ENCODE measurements at regions not wholly inside any gene's neighbourhood (a gene's known extent, or its start where the extent isn't known, plus 50 kb on each side); places are given as distances from the start of the nearest gene placed in this dataset.

GRCh38 chr9:106653213-106653612 is 209.8 kb upstream of the ZNF462 start:
- no peak for ATAC-seq (replicated peaks in 6 of 8)
- Histone ChIP-seq H3K4me1 (replicated peaks in 1 of 2) (no peaks in the 10 kb centered on the region), H3K4me3 (no peak overlapping the region), H3K27ac (no peak overlapping the region)
- in situ Hi-C loops (cut with MboI; ENCODE audit: low pct_unique_long_range_greater_than_20kb in 2 of 9, low sequenced_read_pairs in 9 of 9, unreplicated experiment in 9 of 9): no loop called here

- Histone ChIP-seq H3K4me1 (replicated peaks in 1 of 2) (no peaks in the 10 kb centered on the region), H3K4me3 (no peak overlapping the region), H3K27ac (no peak overlapping the region)
- ATAC-seq (replicated peaks in 6 of 8): no peak
- in situ Hi-C loops (cut with MboI; ENCODE audit: low pct_unique_long_range_greater_than_20kb in 2 of 9, low sequenced_read_pairs in 9 of 9, unreplicated experiment in 9 of 9): no loop called here
- WGBS, 10 experiments: 0 to 93% (median 54%) methylated on average over 1 to 2 of the region's 2 CpGs; no CpG with 5 or more reads in 2 of the 10 experiments
Observed at GRCh38 chr9:106655966-106656365, 207.0 kb upstream of the ZNF462 start.

GRCh38 chr9:106657926-106658325 is 205.0 kb upstream of the ZNF462 start:
- H3K4me1 ChIP-seq (replicated peaks in 1 of 2): no peaks in the 10 kb centered on the region
- no peak overlapping the region for H3K27ac ChIP-seq
- in situ Hi-C loops (cut with MboI; ENCODE audit: low pct_unique_long_range_greater_than_20kb in 2 of 9, low sequenced_read_pairs in 9 of 9, unreplicated experiment in 9 of 9): no loop called here
- ATAC-seq (replicated peaks in 6 of 8): no peak
- H3K4me3 ChIP-seq: no peak overlapping the region

- peaks cover 5 to 10% of the 10 kb centered on the region in 2 donors for H3K4me1 ChIP-seq (replicated peaks in 1 of 2)
- WGBS, 10 experiments: 17 to 100% (median 59%) methylated on average over 1 of the region's 1 CpG; no CpG with 5 or more reads in 6 of the 10 experiments
- H3K27ac ChIP-seq: no peak overlapping the region
- no peak for ATAC-seq (replicated peaks in 6 of 8)
- in situ Hi-C loops (cut with MboI; ENCODE audit: low pct_unique_long_range_greater_than_20kb in 2 of 9, low sequenced_read_pairs in 9 of 9, unreplicated experiment in 9 of 9): no loop called here
- no peak overlapping the region for H3K4me3 ChIP-seq
Observed at GRCh38 chr9:106668534-106668933, 194.4 kb upstream of the ZNF462 start.

- 16 to 82% (median 68%) methylated on average over 2 to 4 of the region's 4 CpGs; no CpG with 5 or more reads in 2 of the 10 experiments for whole genome bisulfite sequencing, 10 experiments
- Histone ChIP-seq H3K4me1 (replicated peaks in 1 of 2) (peaks cover 5 to 16% of the 10 kb centered on the region in 2 donors), H3K4me3 (no peak overlapping the region), H3K27ac (no peak overlapping the region)
- ATAC-seq (replicated peaks in 6 of 8): peak in 3 of 8 experiments; percentile 64 to 77 (median 67)
- in situ Hi-C loops (cut with MboI; ENCODE audit: low pct_unique_long_range_greater_than_20kb in 2 of 9, low sequenced_read_pairs in 9 of 9, unreplicated experiment in 9 of 9): no loop called here
Observed at GRCh38 chr9:106669835-106670234, 193.1 kb upstream of the ZNF462 start.

- Histone ChIP-seq H3K27ac (no peak overlapping the region), H3K4me1 (replicated peaks in 1 of 2) (peaks cover 5 to 16% of the 10 kb centered on the region in 2 donors), H3K4me3 (no peak overlapping the region)
- WGBS, 10 experiments: 0 to 100% (median 81%) methylated on average over 1 to 2 of the region's 2 CpGs
- no peak for ATAC-seq (replicated peaks in 6 of 8)
- in situ Hi-C loops (cut with MboI; ENCODE audit: low pct_unique_long_range_greater_than_20kb in 2 of 9, low sequenced_read_pairs in 9 of 9, unreplicated experiment in 9 of 9): no loop called here
Observed at GRCh38 chr9:106670418-106670817, 192.5 kb upstream of the ZNF462 start.

- peak in 1 of 8 experiments; percentile 24 for ATAC-seq (replicated peaks in 6 of 8)
Observed at GRCh38 chr9:106675780-106676179, 187.2 kb upstream of the ZNF462 start.

GRCh38 chr9:106677374-106677773 is 185.6 kb upstream of the ZNF462 start:
- WGBS, 10 experiments: 43 to 96% (median 79%) methylated on average over 1 to 4 of the region's 5 CpGs

More at GRCh38 chr9:106675780-106676179, 187.2 kb upstream of the ZNF462 start:
- H3K4me3 ChIP-seq: no peak overlapping the region
- in situ Hi-C loops (cut with MboI; ENCODE audit: low pct_unique_long_range_greater_than_20kb in 2 of 9, low sequenced_read_pairs in 9 of 9, unreplicated experiment in 9 of 9): loop anchor here in 1 of 9 experiments (25.0 kb wide), 1 partner anchor 88 kb away; no protein-coding TSS in a partner anchor
- WGBS, 10 experiments: 0 to 100% (median 86%) methylated on average over 1 to 4 of the region's 4 CpGs; no CpG with 5 or more reads in 4 of the 10 experiments
- H3K27ac ChIP-seq: no peak overlapping the region
- peaks cover 0 to 6% of the 10 kb centered on the region in 2 donors for H3K4me1 ChIP-seq (replicated peaks in 1 of 2)

GRCh38 chr9:106677830-106678229 is 185.1 kb upstream of the ZNF462 start:
- Histone ChIP-seq H3K4me1 (replicated peaks in 1 of 2) (peaks cover 0 to 6% of the 10 kb centered on the region in 2 donors), H3K27ac (no peak overlapping the region), H3K4me3 (no peak overlapping the region)
- 13 to 100% (median 73%) methylated on average over 1 to 4 of the region's 4 CpGs; no CpG with 5 or more reads in 1 of the 10 experiments for WGBS, 10 experiments
- no peak for ATAC-seq (replicated peaks in 6 of 8)
- in situ Hi-C loops (cut with MboI; ENCODE audit: low pct_unique_long_range_greater_than_20kb in 2 of 9, low sequenced_read_pairs in 9 of 9, unreplicated experiment in 9 of 9): loop anchor here in 1 of 9 experiments (25.0 kb wide), 1 partner anchor 91 kb away; no protein-coding TSS in a partner anchor

More at GRCh38 chr9:106677374-106677773, 185.6 kb upstream of the ZNF462 start:
- no peak for ATAC-seq (replicated peaks in 6 of 8)
- no peak overlapping the region for H3K27ac ChIP-seq
- peaks cover 0 to 6% of the 10 kb centered on the region in 2 donors for H3K4me1 ChIP-seq (replicated peaks in 1 of 2)
- H3K4me3 ChIP-seq: no peak overlapping the region
- in situ Hi-C loops (cut with MboI; ENCODE audit: low pct_unique_long_range_greater_than_20kb in 2 of 9, low sequenced_read_pairs in 9 of 9, unreplicated experiment in 9 of 9): loop anchor here in 1 of 9 experiments (25.0 kb wide), 1 partner anchor 90 kb away; no protein-coding TSS in a partner anchor

GRCh38 chr9:106678273-106678672 is 184.7 kb upstream of the ZNF462 start:
- H3K27ac ChIP-seq: no peak overlapping the region
- in situ Hi-C loops (cut with MboI; ENCODE audit: low pct_unique_long_range_greater_than_20kb in 2 of 9, low sequenced_read_pairs in 9 of 9, unreplicated experiment in 9 of 9): loop anchor here in 1 of 9 experiments (25.0 kb wide), 1 partner anchor 91 kb away; no protein-coding TSS in a partner anchor
- no peak overlapping the region for H3K4me3 ChIP-seq
- ATAC-seq (replicated peaks in 6 of 8): no peak
- H3K4me1 ChIP-seq (replicated peaks in 1 of 2): peaks cover 0 to 6% of the 10 kb centered on the region in 2 donors

- ATAC-seq (replicated peaks in 6 of 8): no peak
- no peak overlapping the region for H3K27ac ChIP-seq
- in situ Hi-C loops (cut with MboI; ENCODE audit: low pct_unique_long_range_greater_than_20kb in 2 of 9, low sequenced_read_pairs in 9 of 9, unreplicated experiment in 9 of 9): loop anchor here in 1 of 9 experiments (25.0 kb wide), 1 partner anchor 95 kb away; no protein-coding TSS in a partner anchor
- no peak overlapping the region for H3K4me3 ChIP-seq
- WGBS, 10 experiments: 0 to 100% (median 60%) methylated on average over 1 to 2 of the region's 2 CpGs; no CpG with 5 or more reads in 1 of the 10 experiments
- peaks cover 0 to 2% of the 10 kb centered on the region in 2 donors for H3K4me1 ChIP-seq (replicated peaks in 1 of 2)
Observed at GRCh38 chr9:106682420-106682819, 180.5 kb upstream of the ZNF462 start.

GRCh38 chr9:106683454-106683853 is 179.5 kb upstream of the ZNF462 start:
- Histone ChIP-seq H3K4me1 (replicated peaks in 1 of 2) (peaks cover 0 to 2% of the 10 kb centered on the region in 2 donors), H3K27ac (no peak overlapping the region), H3K4me3 (no peak overlapping the region)
- in situ Hi-C loops (cut with MboI; ENCODE audit: low pct_unique_long_range_greater_than_20kb in 2 of 9, low sequenced_read_pairs in 9 of 9, unreplicated experiment in 9 of 9): loop anchor here in 1 of 9 experiments (25.0 kb wide), 1 partner anchor 96 kb away; no protein-coding TSS in a partner anchor
- no peak for ATAC-seq (replicated peaks in 6 of 8)

GRCh38 chr9:106684940-106685695 is 177.8 kb upstream of the ZNF462 start:
- no peak for ATAC-seq (replicated peaks in 6 of 8)
- Histone ChIP-seq H3K4me3 (no peak overlapping the region), H3K4me1 (replicated peaks in 1 of 2) (peaks cover 0 to 2% of the 10 kb centered on the region in 2 donors), H3K27ac (no peak overlapping the region)
- WGBS, 10 experiments: 33 to 83% (median 63%) methylated on average over 5 to 11 of the region's 11 CpGs
- in situ Hi-C loops (cut with MboI; ENCODE audit: low pct_unique_long_range_greater_than_20kb in 2 of 9, low sequenced_read_pairs in 9 of 9, unreplicated experiment in 9 of 9): loop anchor here in 1 of 9 experiments (25.0 kb wide), 1 partner anchor 98 kb away; no protein-coding TSS in a partner anchor

Measured in motor neuron (in vitro differentiated cells).